ENCODE measurements at regions not wholly inside any gene's neighbourhood (a gene's known extent, or its start where the extent isn't known, plus 50 kb on each side); places are given as distances from the start of the nearest gene placed in this dataset.

DNA sequence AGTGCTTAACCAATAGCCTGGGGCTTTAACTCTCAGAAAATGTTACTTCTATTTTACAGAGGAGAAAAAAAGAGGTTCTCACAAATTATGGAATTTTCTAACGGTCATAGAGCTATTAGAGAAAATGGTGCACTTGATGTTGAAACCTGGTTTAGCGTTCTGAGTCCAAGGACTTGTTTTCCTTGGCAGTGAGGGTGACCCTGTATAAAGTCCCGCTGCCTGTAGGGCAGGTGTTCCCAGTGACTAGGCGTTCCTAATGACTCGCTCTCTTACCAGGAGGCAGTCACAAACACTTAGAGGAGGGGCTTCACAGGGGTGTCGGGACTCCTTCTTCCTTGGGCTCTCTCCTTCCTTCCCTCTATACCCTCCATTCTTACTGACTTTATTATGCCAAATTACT lies 175.8 kb downstream of the ACTR3 start:
- no peak for TF ChIP-seq POLR2A (IDR thresholded peaks at IDR 0.05)
- TF ChIP-seq, protein P1, sequence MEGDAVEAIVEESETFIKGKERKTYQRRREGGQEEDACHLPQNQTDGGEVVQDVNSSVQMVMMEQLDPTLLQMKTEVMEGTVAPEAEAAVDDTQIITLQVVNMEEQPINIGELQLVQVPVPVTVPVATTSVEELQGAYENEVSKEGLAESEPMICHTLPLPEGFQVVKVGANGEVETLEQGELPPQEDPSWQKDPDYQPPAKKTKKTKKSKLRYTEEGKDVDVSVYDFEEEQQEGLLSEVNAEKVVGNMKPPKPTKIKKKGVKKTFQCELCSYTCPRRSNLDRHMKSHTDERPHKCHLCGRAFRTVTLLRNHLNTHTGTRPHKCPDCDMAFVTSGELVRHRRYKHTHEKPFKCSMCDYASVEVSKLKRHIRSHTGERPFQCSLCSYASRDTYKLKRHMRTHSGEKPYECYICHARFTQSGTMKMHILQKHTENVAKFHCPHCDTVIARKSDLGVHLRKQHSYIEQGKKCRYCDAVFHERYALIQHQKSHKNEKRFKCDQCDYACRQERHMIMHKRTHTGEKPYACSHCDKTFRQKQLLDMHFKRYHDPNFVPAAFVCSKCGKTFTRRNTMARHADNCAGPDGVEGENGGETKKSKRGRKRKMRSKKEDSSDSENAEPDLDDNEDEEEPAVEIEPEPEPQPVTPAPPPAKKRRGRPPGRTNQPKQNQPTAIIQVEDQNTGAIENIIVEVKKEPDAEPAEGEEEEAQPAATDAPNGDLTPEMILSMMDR (IDR thresholded peaks at IDR 0.05) = no peak
